ENCODE measurements at regions not wholly inside any gene's neighbourhood (a gene's known extent, or its start where the extent isn't known, plus 50 kb on each side); places are given as distances from the start of the nearest gene placed in this dataset.

- DNase-seq, result no peak
Observed at GRCh38 chr6:30806581-30807183, 62.3 kb upstream of the IER3 start.

GRCh38 chr6:30804333-30804732 lies 60.0 kb upstream of the IER3 start:
- DNase-seq, result no peak

DNA sequence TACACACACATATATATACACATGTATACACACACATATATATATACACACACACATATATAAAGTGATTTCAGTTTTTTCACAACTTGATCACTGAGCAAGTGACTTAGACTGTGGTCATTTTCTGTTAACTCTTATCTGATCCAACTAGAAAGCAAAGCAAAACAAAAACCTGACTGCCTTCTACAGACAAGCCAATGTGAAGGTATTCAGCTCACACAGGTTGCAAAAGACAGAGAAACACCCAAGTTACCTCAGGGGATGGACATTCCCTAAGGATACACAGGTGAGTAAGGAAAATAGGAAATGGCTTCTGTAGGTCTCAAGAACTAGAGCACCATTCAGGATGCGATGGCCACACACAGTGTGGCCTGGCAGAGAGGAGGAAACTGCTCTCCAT lies 58.4 kb upstream of the IER3 start:
- DNase-seq, result no peak

DNA sequence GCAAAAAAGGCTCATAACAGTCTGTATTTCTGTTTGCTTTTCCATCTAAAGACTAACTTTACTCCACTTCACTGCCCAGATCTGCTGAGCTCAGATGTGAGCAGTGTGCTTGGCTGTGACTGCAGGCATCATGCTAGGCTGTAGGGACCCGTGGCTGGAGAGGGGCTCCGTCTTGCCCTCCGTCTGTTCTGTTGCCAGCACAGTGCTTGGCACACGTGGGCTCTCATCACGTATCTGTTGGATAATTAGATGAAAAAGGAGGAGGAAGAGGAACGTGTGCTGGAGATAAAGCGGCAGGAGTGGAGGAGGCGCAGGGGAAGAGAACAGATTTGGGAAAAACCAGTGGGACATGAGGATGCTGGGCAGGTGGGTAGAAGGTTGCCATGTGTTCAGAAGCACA lies 57.6 kb upstream of the IER3 start:
- no peak for DNase-seq

DNA sequence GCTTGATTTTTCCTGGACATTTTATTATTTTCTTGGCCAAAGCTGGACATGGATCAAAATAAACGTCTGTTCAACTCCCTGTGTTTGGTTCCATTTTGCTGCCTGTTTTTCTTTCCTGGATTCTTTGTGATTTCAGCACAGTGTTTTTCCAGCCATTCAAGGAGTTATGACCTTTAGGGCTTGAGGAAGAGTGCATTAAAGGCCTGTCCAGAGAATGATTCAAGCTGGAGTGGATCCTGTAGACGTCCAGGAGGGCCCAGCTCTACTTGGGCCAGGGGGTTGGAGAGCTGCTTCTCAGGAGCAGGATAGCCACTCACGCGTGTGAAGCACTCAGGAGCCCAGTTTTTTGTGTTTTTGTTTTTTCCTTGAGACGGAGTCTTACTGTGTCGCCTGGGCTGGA lies 56.5 kb upstream of the IER3 start:
- DNase-seq, result no peak

DNA sequence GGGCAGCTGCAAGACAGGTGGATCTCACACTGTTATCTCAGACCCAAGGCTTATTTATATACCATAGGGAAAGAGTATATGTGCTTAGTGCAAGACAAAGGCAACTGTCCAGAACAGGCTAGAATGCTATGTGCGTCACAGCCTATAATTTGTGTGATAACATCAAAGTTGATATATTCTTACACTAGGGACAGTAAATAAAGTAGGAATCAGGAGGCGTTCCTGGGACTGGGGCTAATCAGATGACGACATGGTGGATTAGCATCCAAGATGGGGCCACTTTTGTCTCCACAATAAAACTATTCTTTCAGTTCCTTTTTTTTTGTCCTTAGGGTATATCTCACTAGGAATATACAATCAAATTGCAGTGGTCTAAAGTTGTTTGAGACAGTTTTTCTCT lies 54.9 kb upstream of the IER3 start:
- DNase-seq, result no peak

DNA sequence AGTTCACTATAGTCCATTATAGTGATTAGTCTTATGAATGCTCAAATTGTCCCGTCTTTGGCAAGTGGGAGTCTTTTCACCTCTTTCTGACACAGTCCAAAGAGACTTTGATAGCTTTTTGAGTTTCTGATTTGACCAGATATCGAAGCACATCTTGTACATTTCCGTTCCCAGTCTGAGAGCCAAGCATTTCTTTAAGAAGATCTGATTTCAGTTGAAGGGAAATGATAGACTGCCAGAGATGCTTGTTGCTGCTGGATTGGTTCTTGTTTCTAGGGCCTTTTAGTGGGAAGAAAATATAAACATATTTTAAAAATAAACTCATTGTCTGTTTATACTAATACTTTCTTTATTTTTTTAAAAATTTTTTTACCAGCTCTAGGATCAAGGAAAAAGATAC lies 54.1 kb upstream of the IER3 start:
- no peak for DNase-seq

GRCh38 chr6:30795549-30796293 lies 51.4 kb upstream of the IER3 start:
- no peak for DNase-seq

All from effector CD4-positive, alpha-beta T cell (primary cell).